OCI-LY1 (cell line): ENCODE measurements at regions not wholly inside any gene's neighbourhood (a gene's known extent, or its start where the extent isn't known, plus 50 kb on each side); places are given as distances from the start of the nearest gene placed in this dataset.

Experiments used
- EZH2 ChIP-seq: fragments of 200-600 bp; sonication (generic), shearing (Covaris generic); IDR thresholded peaks from 2 replicates; pipeline ENCODE4 v1.8.0; 2017; ENCODE audit warnings: borderline replicate concordance, mixed run types, mild to moderate bottlenecking, antibody characterized with exemption, low read length, moderate library complexity, mixed read lengths
- TF ChIP-seq, protein P1 (sequence below): fragments of 200-600 bp; sonication (generic), shearing (Covaris generic); IDR thresholded peaks from 2 replicates; pipeline ENCODE4 v1.5.1; 2017; ENCODE audit warnings: mild to moderate bottlenecking, antibody characterized with exemption, low read length, moderate library complexity, mixed read lengths

GRCh38 chr16:86075488-86075785 lies 176.5 kb downstream of the IRF8 start:
- TF ChIP-seq, protein P1, sequence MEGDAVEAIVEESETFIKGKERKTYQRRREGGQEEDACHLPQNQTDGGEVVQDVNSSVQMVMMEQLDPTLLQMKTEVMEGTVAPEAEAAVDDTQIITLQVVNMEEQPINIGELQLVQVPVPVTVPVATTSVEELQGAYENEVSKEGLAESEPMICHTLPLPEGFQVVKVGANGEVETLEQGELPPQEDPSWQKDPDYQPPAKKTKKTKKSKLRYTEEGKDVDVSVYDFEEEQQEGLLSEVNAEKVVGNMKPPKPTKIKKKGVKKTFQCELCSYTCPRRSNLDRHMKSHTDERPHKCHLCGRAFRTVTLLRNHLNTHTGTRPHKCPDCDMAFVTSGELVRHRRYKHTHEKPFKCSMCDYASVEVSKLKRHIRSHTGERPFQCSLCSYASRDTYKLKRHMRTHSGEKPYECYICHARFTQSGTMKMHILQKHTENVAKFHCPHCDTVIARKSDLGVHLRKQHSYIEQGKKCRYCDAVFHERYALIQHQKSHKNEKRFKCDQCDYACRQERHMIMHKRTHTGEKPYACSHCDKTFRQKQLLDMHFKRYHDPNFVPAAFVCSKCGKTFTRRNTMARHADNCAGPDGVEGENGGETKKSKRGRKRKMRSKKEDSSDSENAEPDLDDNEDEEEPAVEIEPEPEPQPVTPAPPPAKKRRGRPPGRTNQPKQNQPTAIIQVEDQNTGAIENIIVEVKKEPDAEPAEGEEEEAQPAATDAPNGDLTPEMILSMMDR = no peak
- no peak for TF ChIP-seq EZH2
